B cell (primary cell): ENCODE measurements at regions not wholly inside any gene's neighbourhood (a gene's known extent, or its start where the extent isn't known, plus 50 kb on each side); places are given as distances from the start of the nearest gene placed in this dataset.

ENCODE experiments used
- ATAC-seq: fragments of 200-7000 bp; cut with Tn5 transposase; one replicate; pipeline ENCODE4 v1.10.0; 2021; ENCODE audit warnings: low read depth, mild to moderate bottlenecking, moderate number of reproducible peaks, moderate library complexity
- CTCF ChIA-PET: fragments of 350-600 bp; sonication (Branson Sonifier 250); formaldehyde crosslinking; loops from one replicate; lab custom pipeline; 2021; ENCODE audit warnings: antibody characterized with exemption, inconsistent platforms; lab: Charles Lee
- POLR2A ChIA-PET: fragments of 350-600 bp; sonication (Branson Sonifier 250); formaldehyde crosslinking; loops from one replicate; lab custom pipeline; 2021; ENCODE audit warnings: antibody characterized with exemption; lab: Charles Lee
- DNase-seq: peaks from one replicate; pipeline ENCODE4 v3.0.0; 2013
- H2AFZ ChIP-seq: 2 replicates; pipeline ENCODE4 v1.6.1; 2012; ENCODE audit warnings: mild to moderate bottlenecking, low read depth, low read length; ENCODE audit not compliant: insufficient read depth, poor library complexity, severe bottlenecking
- H3K27ac ChIP-seq, 2 donors: 1 replicate in 1 of 2; 2 replicates in 1 of 2; pipeline ENCODE4 v1.5.1; 2012 to 2013; ENCODE audit warnings: low read length in 2 of 2, mild to moderate bottlenecking in 2 of 2, moderate library complexity in 1 of 2
- H3K27me3 ChIP-seq, 4 experiments: fragments of 200-600 bp in 1 of 4; sonication (generic) in 1 of 4; replicated peaks in 1 of 4; 1 replicate in 2 of 4; 2 replicates in 2 of 4; pipeline versions ENCODE4 v1.6.1 to v1.7.0; 2013 to 2016; ENCODE audit warnings: low read length in 3 of 4, mild to moderate bottlenecking in 2 of 4, mixed read lengths in 1 of 4, moderate library complexity in 1 of 4; ENCODE audit not compliant: insufficient read depth in 4 of 4, control insufficient read depth in 3 of 4; ENCODE audit errors: control extremely low read depth in 1 of 4
- H3K36me3 ChIP-seq, 2 experiments: replicated peaks in 1 of 2; 1 replicate in 1 of 2; 2 replicates in 1 of 2; pipeline versions ENCODE4 v1.6.1 to v1.7.1; 2013; ENCODE audit warnings: low read length in 1 of 2; ENCODE audit not compliant: insufficient read depth in 2 of 2, control insufficient read depth in 1 of 2; ENCODE audit errors: control extremely low read depth in 1 of 2, extremely low read depth in 1 of 2
- H3K4me1 ChIP-seq, 2 donors: fragments of 200-600 bp in 1 of 2; sonication (generic) in 1 of 2; 1 replicate in 1 of 2; 2 replicates in 1 of 2; pipeline versions ENCODE4 v1.5.1 to v1.6.1; 2013 to 2017; ENCODE audit warnings: low read length in 2 of 2; ENCODE audit not compliant: control insufficient read depth in 2 of 2, insufficient read depth in 2 of 2
- H3K4me2 ChIP-seq: replicated peaks from 2 replicates; pipeline ENCODE3; 2012; ENCODE audit warnings: mild to moderate bottlenecking, low read depth, low read length; ENCODE audit not compliant: poor library complexity, severe bottlenecking
- H3K4me3 ChIP-seq, 5 experiments: fragments of 200-600 bp in 1 of 5; sonication (generic) in 1 of 5; 1 replicate in 3 of 5; 2 replicates in 2 of 5; pipeline versions ENCODE4 v1.5.1 to v1.7.0; 2011 to 2016; ENCODE audit warnings: low read length in 4 of 5, mild to moderate bottlenecking in 4 of 5, low read depth in 2 of 5, control low read depth in 1 of 5, moderate library complexity in 1 of 5; ENCODE audit not compliant: insufficient read depth in 1 of 5; ENCODE audit errors: control extremely low read depth in 1 of 5, extremely low read depth in 1 of 5
- H3K79me2 ChIP-seq: fragments of 200-600 bp; sonication (generic); one replicate; pipeline ENCODE4 v1.6.0; 2016; ENCODE audit warnings: low read length; ENCODE audit not compliant: control insufficient read depth, insufficient read depth
- H3K9ac ChIP-seq: fragments of 200-600 bp; sonication (generic); 2 replicates; pipeline ENCODE4 v1.6.1; 2017; ENCODE audit warnings: mild to moderate bottlenecking, low read length, moderate library complexity
- H3K9me3 ChIP-seq, 3 donors: one replicate each; pipeline versions ENCODE4 v1.6.1 to v1.7.1; 2013; ENCODE audit warnings: low read length in 2 of 3; ENCODE audit not compliant: control insufficient read depth in 2 of 3, insufficient read depth in 1 of 3; ENCODE audit errors: control extremely low read depth in 1 of 3
- H4K20me1 ChIP-seq: 2 replicates; pipeline ENCODE4 v1.6.0; 2012; ENCODE audit warnings: mild to moderate bottlenecking, low read length; ENCODE audit not compliant: insufficient read depth, control insufficient read depth, poor library complexity, severe bottlenecking
- H3K27ac Mint-ChIP-seq: one replicate; pipeline ENCODE4 v1.8.0; 2021; ENCODE audit warnings: mixed read lengths
- H3K27me3 Mint-ChIP-seq: one replicate; pipeline ENCODE4 v1.8.0; 2021; ENCODE audit warnings: mixed read lengths
- H3K4me1 Mint-ChIP-seq: one replicate; pipeline ENCODE4 v1.8.0; 2021; ENCODE audit warnings: mixed read lengths
- H3K4me3 Mint-ChIP-seq: one replicate; pipeline ENCODE4 v1.8.0; 2021; ENCODE audit warnings: mixed read lengths
- H3K9me3 Mint-ChIP-seq: one replicate; pipeline ENCODE4 v1.8.0; 2022; ENCODE audit warnings: mixed read lengths; ENCODE audit not compliant: insufficient read depth
- CTCF ChIP-seq: fragments of 200-600 bp; IDR thresholded peaks from one replicate; pipeline ENCODE4 v1.8.0; 2022; ENCODE audit warnings: antibody characterized with exemption, mild to moderate bottlenecking
- EZH2 ChIP-seq: IDR thresholded peaks from 2 replicates; pipeline ENCODE4 v1.6.1; 2012; ENCODE audit warnings: borderline replicate concordance, low read depth, mild to moderate bottlenecking, moderate library complexity, low read length; ENCODE audit not compliant: insufficient read depth, poor library complexity, severe bottlenecking
- WGBS: methylation state at CpG from one replicate; pipeline ENCODE4 v1.1.5; 2013; ENCODE audit warnings: missing lambda C conversion rate; ENCODE audit not compliant: insufficient coverage; 5-methylcytosine and 5-hydroxymethylcytosine counted together
- intact Hi-C: fragments of 100-400 bp; cut with micrococcal nuclease; formaldehyde crosslinking; loops from one replicate; pipeline ENCODE4 v1.10.0; 2022

GRCh38 chr3:30462721-30463470 lies 143.5 kb upstream of the TGFBR2 start:
- DNase-seq (no peak), ATAC-seq (no peak)
- H3K79me2 ChIP-seq: no peaks in the 10 kb centered on the region
- TF ChIP-seq CTCF: no peak
- TF ChIP-seq EZH2: no peak
- H3K4me2 ChIP-seq: no peak overlapping the region
- no peaks in the 10 kb centered on the region for H4K20me1 ChIP-seq
- peaks cover 1 to 12% (median 2%) of the 10 kb centered on the region in 3 donors for H3K9me3 ChIP-seq
- no peak overlapping the region for H3K4me3 Mint-ChIP-seq
- CTCF ChIA-PET: no interaction called here
- H3K9ac ChIP-seq: no peak overlapping the region
- H2AFZ ChIP-seq: no peak overlapping the region
- H3K27me3 Mint-ChIP-seq: no peaks in the 10 kb centered on the region
- intact Hi-C loops: no loop called here
- no peak overlapping the region for H3K4me3 ChIP-seq
- H3K9me3 Mint-ChIP-seq: peaks cover 4% of the 10 kb centered on the region
- no peaks in the 10 kb centered on the region for H3K4me1 Mint-ChIP-seq
- no peak overlapping the region for H3K27ac Mint-ChIP-seq
- no peaks in the 10 kb centered on the region for H3K4me1 ChIP-seq
- POLR2A ChIA-PET: no interaction called here
- H3K36me3 ChIP-seq: no peaks in the 10 kb centered on the region
- H3K27ac ChIP-seq: no peak overlapping the region
- no CpG with 5 or more reads among the region's 2 CpGs for WGBS
- H3K27me3 ChIP-seq: no peaks in the 10 kb centered on the region

GRCh38 chr3:30464381-30464780 lies 142.0 kb upstream of the TGFBR2 start:
- ChIA-PET CTCF (no interaction called here), POLR2A (no interaction called here)
- H4K20me1 ChIP-seq: no peaks in the 10 kb centered on the region
- peaks cover 4% of the 10 kb centered on the region for H3K9me3 Mint-ChIP-seq
- no peak overlapping the region for H2AFZ ChIP-seq
- peaks cover 1 to 5% (median 2%) of the 10 kb centered on the region in 3 donors for H3K9me3 ChIP-seq
- H3K27ac ChIP-seq: no peak overlapping the region
- no peak for ATAC-seq
- no peaks in the 10 kb centered on the region for H3K4me1 ChIP-seq
- H3K27ac Mint-ChIP-seq: no peak overlapping the region
- intact Hi-C loops: no loop called here
- H3K79me2 ChIP-seq: no peaks in the 10 kb centered on the region
- no peaks in the 10 kb centered on the region for H3K27me3 ChIP-seq
- no peaks in the 10 kb centered on the region for H3K4me1 Mint-ChIP-seq
- TF ChIP-seq EZH2: no peak
- no peak for TF ChIP-seq CTCF
- H3K9ac ChIP-seq: no peak overlapping the region
- H3K27me3 Mint-ChIP-seq: no peaks in the 10 kb centered on the region
- H3K4me3 Mint-ChIP-seq: no peak overlapping the region
- no peaks in the 10 kb centered on the region for H3K36me3 ChIP-seq
- DNase-seq: no peak
- H3K4me3 ChIP-seq: no peak overlapping the region
- H3K4me2 ChIP-seq: no peak overlapping the region
